ENCODE measurements at regions not wholly inside any gene's neighbourhood (a gene's known extent, or its start where the extent isn't known, plus 50 kb on each side); places are given as distances from the start of the nearest gene placed in this dataset.
A peak's percentile ranks its signal among the peaks of the same experiment; 100 is the strongest.

DNA sequence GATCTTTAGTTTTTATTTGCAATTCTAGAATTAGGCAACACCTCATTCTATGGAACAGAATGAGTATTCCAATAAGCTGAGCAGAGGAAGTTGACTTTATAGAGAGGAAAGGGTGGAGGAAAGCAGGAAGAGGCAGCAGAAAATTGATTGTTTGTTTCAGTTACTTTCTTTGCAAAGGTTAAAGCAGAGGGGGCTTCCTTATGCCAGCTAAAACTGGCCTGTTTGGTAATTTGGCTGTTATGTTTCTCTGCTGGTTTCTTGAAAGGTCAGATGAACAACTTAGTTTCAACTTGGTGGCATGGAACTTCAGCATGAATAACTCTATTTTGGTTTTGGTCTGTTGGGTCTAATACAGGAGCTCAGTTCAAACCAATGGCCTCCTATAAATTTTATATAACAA, 190.9 kb upstream of the IL12A start:
- Mint-ChIP-seq H3K9me3 (no peaks in the 10 kb centered on the region), H3K27ac (peak overlapping the region; percentile 86), H3K4me1 (ENCODE audit: low read depth) (peaks cover 93% of the 10 kb centered on the region), H3K4me3 (peak overlapping the region; percentile 44), H3K36me3 (ENCODE audit: low read depth) (peaks cover 5% of the 10 kb centered on the region; the same call in 1 of the 2 replicates), H3K27me3 (ENCODE audit: insufficient read depth) (peaks cover 4% of the 10 kb centered on the region)
- no peak for DNase-seq
- TF ChIP-seq, protein P1, sequence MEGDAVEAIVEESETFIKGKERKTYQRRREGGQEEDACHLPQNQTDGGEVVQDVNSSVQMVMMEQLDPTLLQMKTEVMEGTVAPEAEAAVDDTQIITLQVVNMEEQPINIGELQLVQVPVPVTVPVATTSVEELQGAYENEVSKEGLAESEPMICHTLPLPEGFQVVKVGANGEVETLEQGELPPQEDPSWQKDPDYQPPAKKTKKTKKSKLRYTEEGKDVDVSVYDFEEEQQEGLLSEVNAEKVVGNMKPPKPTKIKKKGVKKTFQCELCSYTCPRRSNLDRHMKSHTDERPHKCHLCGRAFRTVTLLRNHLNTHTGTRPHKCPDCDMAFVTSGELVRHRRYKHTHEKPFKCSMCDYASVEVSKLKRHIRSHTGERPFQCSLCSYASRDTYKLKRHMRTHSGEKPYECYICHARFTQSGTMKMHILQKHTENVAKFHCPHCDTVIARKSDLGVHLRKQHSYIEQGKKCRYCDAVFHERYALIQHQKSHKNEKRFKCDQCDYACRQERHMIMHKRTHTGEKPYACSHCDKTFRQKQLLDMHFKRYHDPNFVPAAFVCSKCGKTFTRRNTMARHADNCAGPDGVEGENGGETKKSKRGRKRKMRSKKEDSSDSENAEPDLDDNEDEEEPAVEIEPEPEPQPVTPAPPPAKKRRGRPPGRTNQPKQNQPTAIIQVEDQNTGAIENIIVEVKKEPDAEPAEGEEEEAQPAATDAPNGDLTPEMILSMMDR (IDR thresholded peaks at IDR 0.05), result no peak

DNA sequence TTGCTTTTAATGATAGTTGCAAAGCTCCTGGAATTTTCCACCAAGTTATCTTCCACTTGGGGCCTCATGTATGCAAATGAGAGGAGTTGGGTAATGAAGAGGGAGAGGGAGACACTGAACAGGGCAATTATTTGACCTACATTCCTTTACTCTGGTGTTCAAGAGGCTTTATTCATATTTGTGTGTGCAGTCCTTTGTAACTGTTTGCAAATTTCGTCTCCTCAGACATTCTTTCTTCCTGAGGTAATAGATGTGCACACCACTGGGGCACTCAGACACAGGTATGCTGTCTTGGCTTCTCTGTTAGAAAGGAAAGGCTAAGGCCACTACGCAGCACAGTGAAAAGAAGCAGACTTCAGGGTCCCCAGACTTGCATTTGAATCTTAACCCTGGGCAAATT, 189.7 kb upstream of the IL12A start:
- TF ChIP-seq, protein P1 (IDR thresholded peaks at IDR 0.05), result no peak
- H3K36me3 Mint-ChIP-seq (ENCODE audit: low read depth), result peaks cover under 1% of the 10 kb centered on the region; the same call in 1 of the 2 replicates
- peak overlapping the region; percentile 39 for H3K4me3 Mint-ChIP-seq
- peaks cover 94% of the 10 kb centered on the region for H3K4me1 Mint-ChIP-seq (ENCODE audit: low read depth)
- no peaks in the 10 kb centered on the region for H3K9me3 Mint-ChIP-seq
- peak; percentile 71 for DNase-seq
- H3K27me3 Mint-ChIP-seq (ENCODE audit: insufficient read depth), result peaks cover 4% of the 10 kb centered on the region
- H3K27ac Mint-ChIP-seq, result peak overlapping the region; percentile 55

DNA sequence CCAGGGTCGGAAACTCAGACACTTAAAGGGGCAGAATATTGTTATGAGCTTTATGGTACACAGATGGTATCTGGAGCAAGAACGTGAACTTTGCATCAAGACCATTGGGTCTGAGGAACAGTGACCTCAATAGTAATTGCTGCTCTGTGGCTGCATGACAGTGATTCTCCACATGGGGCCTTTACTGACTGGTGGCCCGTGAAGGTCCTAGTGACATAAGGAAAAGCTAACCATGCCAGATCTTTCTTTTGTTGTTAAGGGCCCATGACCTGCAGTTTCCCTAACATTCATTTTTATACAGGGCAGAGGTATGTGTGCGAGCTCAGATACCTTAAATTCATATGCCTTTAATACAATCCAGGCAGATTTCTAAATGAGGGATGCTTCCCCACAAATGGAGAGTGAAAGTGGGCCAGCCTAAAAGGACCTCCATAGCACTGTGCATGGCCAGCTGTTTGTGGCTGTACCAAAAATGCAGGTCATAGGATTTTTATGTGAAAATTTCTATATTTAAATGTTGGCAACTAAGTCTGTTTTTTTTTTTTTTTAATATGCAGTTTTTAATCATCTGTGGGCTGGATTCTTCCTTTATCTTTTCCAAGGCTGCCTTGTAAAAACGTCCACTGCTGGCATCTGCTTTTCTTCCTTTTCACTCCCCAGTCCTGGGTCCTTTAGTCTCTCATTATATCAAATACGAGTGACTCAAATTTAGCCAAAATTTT, 188.0 kb upstream of the IL12A start:
- peaks cover 95% of the 10 kb centered on the region for H3K4me1 Mint-ChIP-seq (ENCODE audit: low read depth)
- peak overlapping the region; percentile 55; the same call in 1 of the 2 replicates for H3K27ac Mint-ChIP-seq
- H3K27me3 Mint-ChIP-seq (ENCODE audit: insufficient read depth), result peaks cover 4% of the 10 kb centered on the region
- no peaks in the 10 kb centered on the region for H3K9me3 Mint-ChIP-seq
- DNase-seq, result no peak
- H3K36me3 Mint-ChIP-seq (ENCODE audit: low read depth), result no peaks in the 10 kb centered on the region; the same call in 1 of the 2 replicates
- H3K4me3 Mint-ChIP-seq, result no peak overlapping the region
- TF ChIP-seq, protein P1 (IDR thresholded peaks at IDR 0.05), result no peak; the same call in 1 of the 2 replicates

DNA sequence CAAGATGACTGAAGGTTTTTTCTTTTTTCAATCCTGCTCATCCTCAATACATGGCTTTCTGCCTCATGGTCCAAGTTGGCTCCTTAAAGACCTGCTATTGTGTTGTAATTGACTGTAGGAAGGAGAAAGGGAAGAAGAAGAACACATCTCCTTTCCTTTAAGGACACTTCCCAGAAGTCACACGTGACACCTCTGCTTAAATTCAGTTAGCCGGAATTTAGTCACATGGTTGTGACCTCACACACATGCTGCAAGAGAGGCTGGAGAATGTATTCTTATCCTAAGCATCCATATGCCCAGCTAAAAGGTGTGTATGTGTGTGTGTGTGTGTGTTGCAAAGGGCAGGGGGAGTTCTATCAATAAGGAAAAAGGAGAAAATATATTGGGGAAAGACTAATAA, 185.8 kb upstream of the IL12A start:
- Mint-ChIP-seq H3K36me3 (ENCODE audit: low read depth) (no peaks in the 10 kb centered on the region; the same call in 1 of the 2 replicates), H3K27ac (peak overlapping the region; percentile 32), H3K4me3 (no peak overlapping the region), H3K27me3 (ENCODE audit: insufficient read depth) (no peaks in the 10 kb centered on the region), H3K4me1 (ENCODE audit: low read depth) (peaks cover 93% of the 10 kb centered on the region), H3K9me3 (no peaks in the 10 kb centered on the region)
- TF ChIP-seq, protein P1 (IDR thresholded peaks at IDR 0.05), result no peak
- DNase-seq, result no peak

DNA sequence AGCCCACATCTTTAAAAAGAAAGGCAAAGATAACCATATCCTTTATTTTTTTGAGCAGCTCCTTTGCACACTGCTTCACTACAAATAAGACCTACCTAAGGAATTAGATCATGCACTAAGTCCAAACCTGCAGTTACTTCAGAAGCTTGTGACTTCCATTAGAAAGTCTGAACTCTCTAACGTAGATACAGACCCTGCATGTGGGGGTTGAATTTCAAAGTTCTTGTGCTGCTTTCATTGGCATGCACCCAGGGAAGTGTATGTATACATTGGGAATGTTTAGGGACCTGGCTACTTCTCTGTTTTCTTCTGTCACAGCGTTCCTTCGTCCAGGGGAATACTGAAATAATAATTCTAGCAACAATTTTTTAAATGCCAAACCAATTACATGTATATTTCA, 185.2 kb upstream of the IL12A start:
- H3K9me3 Mint-ChIP-seq, result no peaks in the 10 kb centered on the region
- no peaks in the 10 kb centered on the region for H3K27me3 Mint-ChIP-seq (ENCODE audit: insufficient read depth)
- H3K4me3 Mint-ChIP-seq, result no peak overlapping the region
- DNase-seq, result no peak
- no peak overlapping the region for H3K27ac Mint-ChIP-seq
- H3K4me1 Mint-ChIP-seq (ENCODE audit: low read depth), result peaks cover 90% of the 10 kb centered on the region
- H3K36me3 Mint-ChIP-seq (ENCODE audit: low read depth), result no peaks in the 10 kb centered on the region; the same call in 1 of the 2 replicates
- TF ChIP-seq, protein P1 (IDR thresholded peaks at IDR 0.05), result no peak

Data from HFFc6 (cell line).